Right atrium auricular region (tissue), 2 donors: ENCODE measurements at regions not wholly inside any gene's neighbourhood (a gene's known extent, or its start where the extent isn't known, plus 50 kb on each side); places are given as distances from the start of the nearest gene placed in this dataset.

Source experiments
- DNase-seq: peaks from one replicate; pipeline ENCODE4 v3.0.0-alpha.2; 2019; ENCODE audit warnings: low spot score
- H3K27ac ChIP-seq, 2 donors: fragments of 200-600 bp; sonication (generic); 1 replicate in 1 of 2; 2 replicates in 1 of 2; pipeline ENCODE4 v1.5.1; 2016 to 2019
- H3K27me3 ChIP-seq, 2 donors: fragments of 200-600 bp; sonication (generic); one replicate each; pipeline versions ENCODE4 v1.5.1 to v1.6.0; 2017 to 2019
- H3K36me3 ChIP-seq: fragments of 200-600 bp; sonication (generic); one replicate; pipeline ENCODE4 v1.5.1; 2016
- H3K4me1 ChIP-seq, 2 donors: fragments of 200-600 bp; sonication (generic); one replicate each; pipeline versions ENCODE4 v1.5.1 to v1.6.0; 2017 to 2019
- H3K4me3 ChIP-seq, 2 donors: fragments of 200-600 bp; sonication (generic); 1 replicate in 1 of 2; 2 replicates in 1 of 2; pipeline ENCODE4 v1.5.1; 2017 to 2019; ENCODE audit warnings: mild to moderate bottlenecking in 1 of 2, moderate library complexity in 1 of 2
- H3K9me3 ChIP-seq, 2 donors: fragments of 200-600 bp; sonication (generic); one replicate each; pipeline ENCODE4 v1.5.1; 2019
- TF ChIP-seq, protein P1 (sequence below), 2 donors: fragments of 200-600 bp; sonication (generic); IDR thresholded peaks; one replicate each; pipeline ENCODE4 v1.5.1; 2019; ENCODE audit warnings: antibody characterized with exemption in 2 of 2

DNA sequence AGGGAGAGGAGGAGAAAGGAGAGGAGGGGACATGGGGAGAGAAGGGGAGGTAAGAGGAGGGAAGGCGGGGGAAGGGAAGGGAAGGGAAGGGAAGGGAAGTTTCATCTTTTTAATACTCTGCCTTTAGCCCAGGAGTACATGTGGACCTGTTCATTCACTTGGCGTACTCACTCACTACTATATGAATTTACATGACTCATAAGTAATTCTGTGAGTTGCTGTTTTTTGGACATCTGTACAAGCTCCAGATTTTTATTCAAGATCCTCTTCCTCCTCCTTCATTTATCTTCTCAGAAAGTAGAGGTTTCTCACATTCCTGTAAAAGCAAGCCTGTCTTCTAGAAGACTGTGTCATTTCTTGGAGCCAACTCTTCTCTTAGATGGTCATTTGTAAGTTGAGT, 84.6 kb downstream of the RDH14 start:
- H3K4me1 ChIP-seq, result peaks cover 0 to 33% of the 10 kb centered on the region in 2 donors
- TF ChIP-seq, protein P1, sequence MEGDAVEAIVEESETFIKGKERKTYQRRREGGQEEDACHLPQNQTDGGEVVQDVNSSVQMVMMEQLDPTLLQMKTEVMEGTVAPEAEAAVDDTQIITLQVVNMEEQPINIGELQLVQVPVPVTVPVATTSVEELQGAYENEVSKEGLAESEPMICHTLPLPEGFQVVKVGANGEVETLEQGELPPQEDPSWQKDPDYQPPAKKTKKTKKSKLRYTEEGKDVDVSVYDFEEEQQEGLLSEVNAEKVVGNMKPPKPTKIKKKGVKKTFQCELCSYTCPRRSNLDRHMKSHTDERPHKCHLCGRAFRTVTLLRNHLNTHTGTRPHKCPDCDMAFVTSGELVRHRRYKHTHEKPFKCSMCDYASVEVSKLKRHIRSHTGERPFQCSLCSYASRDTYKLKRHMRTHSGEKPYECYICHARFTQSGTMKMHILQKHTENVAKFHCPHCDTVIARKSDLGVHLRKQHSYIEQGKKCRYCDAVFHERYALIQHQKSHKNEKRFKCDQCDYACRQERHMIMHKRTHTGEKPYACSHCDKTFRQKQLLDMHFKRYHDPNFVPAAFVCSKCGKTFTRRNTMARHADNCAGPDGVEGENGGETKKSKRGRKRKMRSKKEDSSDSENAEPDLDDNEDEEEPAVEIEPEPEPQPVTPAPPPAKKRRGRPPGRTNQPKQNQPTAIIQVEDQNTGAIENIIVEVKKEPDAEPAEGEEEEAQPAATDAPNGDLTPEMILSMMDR (IDR thresholded peaks at IDR 0.05), result no peak
- no peak overlapping the region for H3K27ac ChIP-seq
- H3K36me3 ChIP-seq, result no peaks in the 10 kb centered on the region
- H3K4me3 ChIP-seq, result no peak overlapping the region
- no peaks in the 10 kb centered on the region for H3K27me3 ChIP-seq
- H3K9me3 ChIP-seq, result no peaks in the 10 kb centered on the region
- no peak for DNase-seq

DNA sequence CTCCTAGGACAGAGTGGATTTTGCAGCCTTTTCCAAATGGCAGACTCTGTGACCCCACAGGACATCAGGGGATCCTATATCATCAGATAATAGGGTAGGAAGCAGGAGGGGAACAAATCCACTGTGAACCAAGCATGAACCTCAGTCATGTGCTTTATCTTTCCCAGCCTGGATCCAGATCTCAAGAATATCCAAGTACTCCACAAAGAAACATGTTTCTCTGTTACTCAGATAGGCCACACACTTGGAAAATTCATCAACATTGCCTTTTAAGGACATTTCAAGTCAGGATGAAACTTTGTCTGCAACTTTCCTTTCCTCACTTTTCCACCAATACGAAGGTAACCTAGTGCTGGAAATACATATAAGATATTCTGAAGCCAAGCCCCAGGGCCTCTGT, 85.8 kb downstream of the RDH14 start:
- H3K36me3 ChIP-seq, result no peaks in the 10 kb centered on the region
- no peak overlapping the region for H3K27ac ChIP-seq

DNA sequence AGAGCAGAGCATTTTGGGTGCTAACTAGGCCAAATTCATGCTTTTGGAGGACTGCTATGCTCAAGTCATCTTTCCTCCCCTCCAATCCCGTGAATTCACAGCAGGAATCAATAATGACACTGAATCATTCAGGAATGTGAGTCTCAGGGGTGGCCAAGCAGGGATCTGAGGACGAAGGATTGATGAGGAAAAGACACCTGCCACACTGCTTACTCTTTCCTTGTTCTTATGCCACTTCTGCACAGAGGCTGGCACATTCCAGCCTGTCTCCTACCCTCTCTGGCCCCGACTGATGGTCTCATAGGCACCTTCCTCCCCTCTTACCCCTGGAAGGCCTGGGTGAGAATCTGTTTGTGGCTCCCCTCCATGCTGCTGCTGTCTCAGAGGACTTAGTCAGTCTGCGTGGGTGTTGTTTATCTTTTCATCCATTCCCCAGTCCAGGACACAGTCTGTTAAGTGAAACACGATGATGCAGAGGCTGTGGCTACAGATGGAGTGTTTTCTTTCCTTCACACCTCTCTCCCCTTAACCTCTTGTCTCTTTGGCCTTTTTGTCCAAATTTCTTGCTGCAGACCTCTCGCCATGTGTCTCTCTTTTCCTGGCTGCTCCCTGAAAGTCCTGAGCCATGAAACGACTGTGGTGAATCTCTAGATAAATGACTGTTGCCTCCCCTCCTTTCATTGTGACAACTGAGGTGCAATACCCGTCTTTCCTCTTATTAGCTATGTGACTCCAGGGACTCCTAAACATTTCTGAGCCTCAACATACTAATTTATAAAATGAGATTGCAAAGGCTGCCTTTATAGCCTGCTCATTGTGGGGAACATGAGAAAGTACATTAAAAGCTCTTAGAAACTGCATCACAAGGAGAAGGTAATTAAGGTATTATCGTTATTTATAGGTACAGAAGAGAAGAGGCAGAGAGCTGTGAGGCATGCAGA, 86.9 kb downstream of the RDH14 start:
- TF ChIP-seq, protein P1 (IDR thresholded peaks at IDR 0.05), result no peak
- Histone ChIP-seq H3K27me3 (no peaks in the 10 kb centered on the region), H3K9me3 (no peaks in the 10 kb centered on the region), H3K4me1 (peaks cover 0 to 19% of the 10 kb centered on the region in 2 donors), H3K27ac (peak overlapping the region; percentile 9 to 40), H3K4me3 (no peak overlapping the region), H3K36me3 (no peaks in the 10 kb centered on the region)
- no peak for DNase-seq

More for the DNA sequence above, 85.8 kb downstream of the RDH14 start:
- Histone ChIP-seq H3K9me3 (no peaks in the 10 kb centered on the region), H3K4me1 (peaks cover 0 to 24% of the 10 kb centered on the region in 2 donors), H3K27me3 (no peaks in the 10 kb centered on the region), H3K4me3 (no peak overlapping the region)
- TF ChIP-seq, protein P1 (IDR thresholded peaks at IDR 0.05), result no peak
- no peak for DNase-seq

- Histone ChIP-seq H3K4me1 (peaks cover 0 to under 1% of the 10 kb centered on the region in 2 donors), H3K4me3 (no peak overlapping the region), H3K9me3 (no peaks in the 10 kb centered on the region), H3K27ac (peak overlapping the region; percentile 38 to 42), H3K36me3 (no peaks in the 10 kb centered on the region), H3K27me3 (no peaks in the 10 kb centered on the region)
- DNase-seq, result peak; percentile 72
- TF ChIP-seq, protein P1 (IDR thresholded peaks at IDR 0.05), result no peak
Measured at GRCh38 chr2:18467749-18468360, 92.6 kb downstream of the RDH14 start.

DNA sequence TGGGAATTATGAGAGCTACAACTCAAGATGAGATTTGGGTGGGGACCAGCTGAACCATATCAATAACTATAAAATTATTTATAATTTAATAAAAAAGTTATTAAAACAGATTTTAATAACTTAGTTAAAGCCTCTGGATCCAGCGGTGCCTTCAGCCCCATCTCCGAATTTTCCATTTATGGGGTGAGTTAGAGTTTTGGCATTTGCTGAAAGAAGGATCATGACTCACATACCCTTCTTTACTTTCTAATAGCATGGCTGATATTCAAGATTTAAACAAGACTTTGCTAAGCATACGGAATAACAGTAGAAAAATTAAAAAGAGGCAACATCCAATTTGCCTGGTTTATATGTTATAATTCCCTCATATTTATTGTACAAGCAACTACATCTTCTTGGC, 94.5 kb downstream of the RDH14 start:
- Histone ChIP-seq H3K27me3 (no peaks in the 10 kb centered on the region), H3K4me1 (no peaks in the 10 kb centered on the region), H3K9me3 (no peaks in the 10 kb centered on the region), H3K27ac (no peak overlapping the region), H3K36me3 (no peaks in the 10 kb centered on the region), H3K4me3 (no peak overlapping the region)
- TF ChIP-seq, protein P1 (IDR thresholded peaks at IDR 0.05), result no peak
- no peak for DNase-seq
